ENCODE measurements at regions not wholly inside any gene's neighbourhood (a gene's known extent, or its start where the extent isn't known, plus 50 kb on each side); places are given as distances from the start of the nearest gene placed in this dataset.

DNA sequence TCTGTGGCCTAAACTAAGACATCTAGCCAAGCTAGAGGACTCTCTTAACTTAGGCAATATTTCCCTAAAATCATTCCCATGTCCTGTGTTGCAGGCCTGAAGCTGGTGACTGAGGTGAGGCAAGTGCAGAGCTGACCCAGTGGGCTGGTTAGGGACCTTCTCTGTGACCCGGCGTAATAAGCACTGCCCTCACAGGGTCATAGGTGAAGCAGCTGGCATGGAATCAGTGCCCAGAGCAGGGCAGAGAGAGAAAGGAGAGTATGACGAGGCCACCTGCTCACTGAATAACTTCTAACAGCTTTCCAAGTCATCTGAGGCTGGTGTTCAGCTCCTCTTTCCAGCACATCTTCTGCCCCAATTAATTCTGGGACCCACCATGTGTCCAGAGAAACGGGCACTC, 197.0 kb downstream of the ANAPC1 start:
- 91% methylated on average over 4 of the region's 4 CpGs for whole genome bisulfite sequencing (ENCODE audit: low lambda C conversion rate)
- Histone ChIP-seq H3K4me2 (no peak overlapping the region), H3K4me3 (ENCODE audit: low read depth in 2 of 2, low read length in 1 of 2) (no peak overlapping the region), H4K20me1 (ENCODE audit: insufficient read depth) (no peaks in the 10 kb centered on the region), H3K27ac (ENCODE audit: low read depth in 2 of 2, low read length in 1 of 2) (no peak overlapping the region), H3K79me2 (ENCODE audit: insufficient read depth) (no peaks in the 10 kb centered on the region), H3F3A (replicated peaks; ENCODE audit: insufficient read depth) (no peaks in the 10 kb centered on the region), H3K9me2 (no peaks in the 10 kb centered on the region), H3K27me3 (ENCODE audit: insufficient read depth) (no peaks in the 10 kb centered on the region), H3K9me3 (no peaks in the 10 kb centered on the region), H3K9ac (no peak overlapping the region), H3K36me3 (replicated peaks in 1 of 2; ENCODE audit: control insufficient read depth in 1 of 2, insufficient read depth in 2 of 2, low read length in 1 of 2) (no peaks in the 10 kb centered on the region), H3K4me1 (ENCODE audit: control insufficient read depth in 1 of 2, insufficient read depth in 2 of 2, low read depth in 1 of 2, low read length in 1 of 2) (peaks cover 0 to 7% of the 10 kb centered on the region in 2 experiments; a peak in 1 of 4 replicates), H2AFZ (ENCODE audit: low read depth) (no peak overlapping the region)
- POLR2A ChIA-PET: no interaction called here
- no peak for TF ChIP-seq RAD21 (IDR thresholded peaks at IDR 0.05; ENCODE audit: low read length)
- TF ChIP-seq FOXJ3 (CRISPR knock-in tag; IDR thresholded peaks at IDR 0.05): no peak
- no peak for TF ChIP-seq EP300 (IDR thresholded peaks at IDR 0.05; ENCODE audit: borderline replicate concordance in 1 of 2, low read depth in 1 of 2, low read length in 1 of 2)
- TF ChIP-seq CHD2 (IDR thresholded peaks at IDR 0.05; ENCODE audit: low read length, partially characterized antibody): no peak
- CTCF ChIA-PET: interaction anchor here (1.0 to 2.0 kb wide), 3 partner anchors 9 to 12 kb away, joined by 3 to 5 read pairs (median 3); no protein-coding TSS in a partner anchor
- DNase-seq: no peak

DNA sequence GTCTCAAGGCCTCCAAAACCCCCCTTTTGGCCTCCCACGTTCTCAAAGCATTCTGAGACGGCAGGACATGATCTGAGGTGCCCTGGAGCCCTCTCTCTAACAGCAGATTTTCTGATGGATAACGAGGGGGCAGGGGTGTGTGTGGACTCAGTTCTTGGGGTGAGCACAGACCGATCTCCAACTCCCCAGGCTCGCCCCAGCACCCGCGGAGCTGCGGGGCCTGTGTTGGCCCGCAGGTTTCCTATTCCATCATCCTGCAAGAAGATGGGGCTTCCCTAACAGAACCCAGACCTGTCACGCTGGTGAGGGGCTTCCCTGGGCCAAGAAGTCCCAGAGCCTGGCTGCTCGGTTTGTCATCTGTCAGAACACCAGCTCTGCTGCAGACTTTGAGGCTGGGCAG, 196.1 kb downstream of the ANAPC1 start:
- Histone ChIP-seq H3K27ac (ENCODE audit: low read depth in 2 of 2, low read length in 1 of 2) (no peak overlapping the region), H3K79me2 (ENCODE audit: insufficient read depth) (no peaks in the 10 kb centered on the region), H3K9ac (no peak overlapping the region), H2AFZ (ENCODE audit: low read depth) (no peak overlapping the region), H3K9me3 (no peaks in the 10 kb centered on the region), H4K20me1 (ENCODE audit: insufficient read depth) (no peaks in the 10 kb centered on the region), H3K27me3 (ENCODE audit: insufficient read depth) (no peaks in the 10 kb centered on the region), H3F3A (replicated peaks; ENCODE audit: insufficient read depth) (no peaks in the 10 kb centered on the region), H3K9me2 (no peaks in the 10 kb centered on the region), H3K4me3 (ENCODE audit: low read depth in 2 of 2, low read length in 1 of 2) (no peak overlapping the region), H3K4me2 (no peak overlapping the region), H3K36me3 (replicated peaks in 1 of 2; ENCODE audit: control insufficient read depth in 1 of 2, insufficient read depth in 2 of 2, low read length in 1 of 2) (no peaks in the 10 kb centered on the region), H3K4me1 (ENCODE audit: control insufficient read depth in 1 of 2, insufficient read depth in 2 of 2, low read depth in 1 of 2, low read length in 1 of 2) (peaks cover 0 to 7% of the 10 kb centered on the region in 2 experiments; a peak in 1 of 4 replicates)
- no peak for DNase-seq
- POLR2A ChIA-PET: no interaction called here
- CTCF ChIA-PET: interaction anchor here (0.7 to 2.0 kb wide), 2 partner anchors 10 to 11 kb away, joined by 3 to 5 read pairs; no protein-coding TSS in a partner anchor
- 100% methylated on average over 6 of the region's 11 CpGs for WGBS (ENCODE audit: low lambda C conversion rate)
- no peak for TF ChIP-seq CTCF (IDR thresholded peaks at IDR 0.05)
- TF ChIP-seq PBX3 (IDR thresholded peaks at IDR 0.05): no peak
- TF ChIP-seq GATA2 (CRISPR knock-in tag; IDR thresholded peaks at IDR 0.05): no peak
- TF ChIP-seq SIN3A (IDR thresholded peaks at IDR 0.05; ENCODE audit: borderline replicate concordance, low read depth, low read length): no peak
- no peak for TF ChIP-seq JUND (IDR thresholded peaks at IDR 0.05)
- no peak for TF ChIP-seq EP300 (IDR thresholded peaks at IDR 0.05; ENCODE audit: borderline replicate concordance in 1 of 2, low read depth in 1 of 2, low read length in 1 of 2)
- no peak for TF ChIP-seq IRF3 (IDR thresholded peaks at IDR 0.05; ENCODE audit: low read depth, low read length)
- TF ChIP-seq RXRA (IDR thresholded peaks at IDR 0.05; ENCODE audit: borderline replicate concordance, low read depth): no peak
- TF ChIP-seq RFX5 (IDR thresholded peaks at IDR 0.05; ENCODE audit: low read length): no peak
- no peak for TF ChIP-seq ZBTB33 (IDR thresholded peaks at IDR 0.05; ENCODE audit: borderline replicate concordance, low read depth)
- no peak for TF ChIP-seq MXI1 (IDR thresholded peaks at IDR 0.05; ENCODE audit: low read depth, low read length)
- TF ChIP-seq FOSL2 (IDR thresholded peaks at IDR 0.05; ENCODE audit: borderline replicate concordance, low read depth): no peak
- no peak for TF ChIP-seq RAD21 (IDR thresholded peaks at IDR 0.05; ENCODE audit: low read length)
